Pancreas (tissue), 10 donors: ENCODE measurements at regions not wholly inside any gene's neighbourhood (a gene's known extent, or its start where the extent isn't known, plus 50 kb on each side); places are given as distances from the start of the nearest gene placed in this dataset.

ENCODE experiments used
- ATAC-seq, 4 donors: fragments of 200-7000 bp; cut with Tn5 transposase; one replicate each; pipeline versions ENCODE4 v1.8.0 to v1.9.1; 2020; ENCODE audit warnings: mild to moderate bottlenecking in 4 of 4, moderate library complexity in 4 of 4
- DNase-seq, 6 donors: peaks; one replicate each; pipeline ENCODE4 v3.0.0-alpha.2; 2020
- FAIRE-seq: peaks from 2 replicates; lab custom pipeline; 2012; peaks lifted over from hg19 to GRCh38; lab: Jason Lieb, UNC
- H3K27ac ChIP-seq, 4 donors: fragments of 200-600 bp; sonication (generic); 1 replicate in 3 of 4; 2 replicates in 1 of 4; pipeline versions ENCODE4 v1.5.0 to v1.8.0; 2020
- H3K27me3 ChIP-seq, 4 donors: fragments of 200-600 bp; one replicate each; pipeline ENCODE4 v1.8.0; 2021
- H3K36me3 ChIP-seq, 3 donors: fragments of 200-600 bp; sonication (generic) in 1 of 3; one replicate each; pipeline versions ENCODE4 v1.5.0 to v1.8.0; 2020 to 2021
- H3K4me1 ChIP-seq, 3 donors: fragments of 200-600 bp; one replicate each; pipeline ENCODE4 v1.8.0; 2021
- H3K4me3 ChIP-seq, 4 donors: fragments of 200-600 bp; sonication (generic) in 2 of 4; one replicate each; pipeline versions ENCODE4 v1.5.0 to v1.8.0; 2020 to 2021
- H3K9me3 ChIP-seq, 4 donors: fragments of 200-600 bp; one replicate each; pipeline ENCODE4 v1.8.0; 2021
- WGBS, 2 donors: extraction: QIAGEN DNeasy Blood & Tissue Kit; methylation state at CpG; one replicate each; pipeline ENCODE4 v1.1.7; 2013; 5-methylcytosine and 5-hydroxymethylcytosine counted together
- intact Hi-C, 3 donors: fragments of 100-400 bp; cut with DNase I; formaldehyde crosslinking; loops; one replicate each; pipeline versions ENCODE4 v1.11.1 to v1.14.2; 2022
- TF ChIP-seq, protein P1 (sequence below), 4 donors: fragments of 200-600 bp; sonication (generic) in 3 of 4; IDR thresholded peaks; one replicate each; pipeline versions ENCODE4 v1.5.0 to v1.8.0; 2021; ENCODE audit warnings: antibody characterized with exemption in 4 of 4
- donor health status: healthy with polysubstance abuse.
- donor health status: DM: no; HTN: no; CAD: no; lungs with moderate emphysema.
- donor health status: DM: no; HTN: no; CAD: no.
- donor health status: control.
- donor health status: control.
- donor health status: Bipolar disorder and iron deficiency.
- donor health status: DM: yes; HTN: yes; CAD: no.
- donor health status: DM: no; HTN: no; CAD: no.
- donor health status: DM: no; HTN: no; CAD: no.
- donor health status: DM: yes; HTN: yes; CAD: no.

- no peaks in the 10 kb centered on the region for H3K9me3 ChIP-seq
- TF ChIP-seq, protein P1, sequence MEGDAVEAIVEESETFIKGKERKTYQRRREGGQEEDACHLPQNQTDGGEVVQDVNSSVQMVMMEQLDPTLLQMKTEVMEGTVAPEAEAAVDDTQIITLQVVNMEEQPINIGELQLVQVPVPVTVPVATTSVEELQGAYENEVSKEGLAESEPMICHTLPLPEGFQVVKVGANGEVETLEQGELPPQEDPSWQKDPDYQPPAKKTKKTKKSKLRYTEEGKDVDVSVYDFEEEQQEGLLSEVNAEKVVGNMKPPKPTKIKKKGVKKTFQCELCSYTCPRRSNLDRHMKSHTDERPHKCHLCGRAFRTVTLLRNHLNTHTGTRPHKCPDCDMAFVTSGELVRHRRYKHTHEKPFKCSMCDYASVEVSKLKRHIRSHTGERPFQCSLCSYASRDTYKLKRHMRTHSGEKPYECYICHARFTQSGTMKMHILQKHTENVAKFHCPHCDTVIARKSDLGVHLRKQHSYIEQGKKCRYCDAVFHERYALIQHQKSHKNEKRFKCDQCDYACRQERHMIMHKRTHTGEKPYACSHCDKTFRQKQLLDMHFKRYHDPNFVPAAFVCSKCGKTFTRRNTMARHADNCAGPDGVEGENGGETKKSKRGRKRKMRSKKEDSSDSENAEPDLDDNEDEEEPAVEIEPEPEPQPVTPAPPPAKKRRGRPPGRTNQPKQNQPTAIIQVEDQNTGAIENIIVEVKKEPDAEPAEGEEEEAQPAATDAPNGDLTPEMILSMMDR (IDR thresholded peaks at IDR 0.05): no peak
- H3K27me3 ChIP-seq: no peaks in the 10 kb centered on the region
- ATAC-seq (no peak), FAIRE-seq (no peak), DNase-seq (no peak)
- H3K4me1 ChIP-seq: no peaks in the 10 kb centered on the region
- H3K36me3 ChIP-seq: no peaks in the 10 kb centered on the region
- whole genome bisulfite sequencing, 2 donors: 78 to 80% methylated on average over 3 of the region's 3 CpGs
- no peak overlapping the region for H3K4me3 ChIP-seq
- no peak overlapping the region for H3K27ac ChIP-seq
- intact Hi-C loops: no loop called here
These were observed 212.7 kb upstream of the FAM174A start for GRCh38 chr5:100322483-100322882.

GRCh38 chr5:100319885-100320284, 215.3 kb upstream of the FAM174A start:
- WGBS, 2 donors: 50 to 55% methylated on average over 2 of the region's 2 CpGs
- no peak for ATAC-seq
- Histone ChIP-seq H3K9me3 (no peaks in the 10 kb centered on the region), H3K4me1 (no peaks in the 10 kb centered on the region), H3K27ac (no peak overlapping the region), H3K36me3 (no peaks in the 10 kb centered on the region), H3K4me3 (no peak overlapping the region), H3K27me3 (no peaks in the 10 kb centered on the region)
- DNase-seq: no peak
- intact Hi-C loops: no loop called here
- TF ChIP-seq, protein P1 (IDR thresholded peaks at IDR 0.05): no peak
- no peak for FAIRE-seq

- 50 to 64% methylated on average over 1 of the region's 1 CpG for WGBS, 2 donors
- Histone ChIP-seq H3K27ac (no peak overlapping the region), H3K4me3 (no peak overlapping the region), H3K27me3 (no peaks in the 10 kb centered on the region), H3K36me3 (no peaks in the 10 kb centered on the region), H3K9me3 (no peaks in the 10 kb centered on the region), H3K4me1 (no peaks in the 10 kb centered on the region)
- TF ChIP-seq, protein P1 (IDR thresholded peaks at IDR 0.05): no peak
- no peak for DNase-seq
- no peak for ATAC-seq
- no peak for FAIRE-seq
- intact Hi-C loops: no loop called here
These were observed 221.5 kb upstream of the FAM174A start for GRCh38 chr5:100313657-100314056.

DNA sequence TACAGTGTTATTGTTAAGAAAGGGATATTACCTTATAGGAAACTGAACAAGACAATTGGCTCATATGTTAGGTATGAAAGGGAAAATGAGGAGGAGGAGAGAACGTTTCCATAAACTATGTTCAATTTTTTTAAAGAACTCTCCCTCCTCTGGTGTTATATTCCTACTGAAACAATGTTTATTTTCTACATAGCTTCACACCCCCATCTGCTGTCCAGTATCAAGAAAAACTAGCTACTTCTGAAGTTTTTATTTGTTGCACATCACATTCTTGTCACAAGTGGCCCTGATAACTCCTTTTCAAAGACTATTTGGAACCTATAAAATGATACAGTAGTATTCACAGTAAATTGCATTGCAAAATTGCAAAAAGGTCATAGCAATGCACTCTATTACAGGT, 223.4 kb upstream of the FAM174A start:
- intact Hi-C loops: no loop called here
- no peak for DNase-seq
- no peaks in the 10 kb centered on the region for H3K4me1 ChIP-seq
- H3K36me3 ChIP-seq: no peaks in the 10 kb centered on the region
- no peaks in the 10 kb centered on the region for H3K9me3 ChIP-seq
- 0% methylated on average over 1 of the region's 1 CpG for WGBS, 2 donors
- no peak for FAIRE-seq
- ATAC-seq: no peak
- H3K27me3 ChIP-seq: no peaks in the 10 kb centered on the region
- TF ChIP-seq, protein P1 (IDR thresholded peaks at IDR 0.05): no peak
- H3K27ac ChIP-seq: no peak overlapping the region
- no peak overlapping the region for H3K4me3 ChIP-seq

- Histone ChIP-seq H3K27me3 (no peaks in the 10 kb centered on the region), H3K9me3 (no peaks in the 10 kb centered on the region), H3K4me3 (no peak overlapping the region), H3K27ac (no peak overlapping the region), H3K4me1 (no peaks in the 10 kb centered on the region), H3K36me3 (no peaks in the 10 kb centered on the region)
- TF ChIP-seq, protein P1 (IDR thresholded peaks at IDR 0.05): no peak
- intact Hi-C loops: no loop called here
- ATAC-seq (no peak), DNase-seq (no peak), FAIRE-seq (no peak)
These were observed 229.2 kb upstream of the FAM174A start for GRCh38 chr5:100306000-100306399.
